ENCODE measurements at regions not wholly inside any gene's neighbourhood (a gene's known extent, or its start where the extent isn't known, plus 50 kb on each side); places are given as distances from the start of the nearest gene placed in this dataset.

DNA sequence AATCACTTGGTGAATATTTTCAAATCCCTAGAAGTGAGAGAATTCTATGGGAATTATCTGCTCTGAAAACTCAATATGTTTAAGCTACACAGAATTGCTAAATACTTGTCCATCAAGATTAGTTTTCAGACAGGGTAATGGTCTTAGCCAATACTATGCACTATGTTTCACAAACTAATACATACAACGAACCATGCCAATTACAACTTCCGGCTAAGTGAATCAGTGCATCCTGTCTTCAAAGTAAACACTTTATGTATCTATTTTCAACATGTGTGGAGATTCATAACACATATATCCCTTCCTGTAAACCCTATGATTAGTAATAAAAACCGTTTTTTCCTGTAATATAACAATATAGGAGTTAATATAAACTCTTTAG lies 181.5 kb downstream of the POSTN start:
- Mint-ChIP-seq H3K4me1 (ENCODE audit: low read depth, unreplicated experiment) (no peaks in the 10 kb centered on the region), H3K9me3 (ENCODE audit: unreplicated experiment) (no peaks in the 10 kb centered on the region), H3K4me3 (ENCODE audit: unreplicated experiment) (no peak overlapping the region), H3K27me3 (ENCODE audit: insufficient read depth, unreplicated experiment) (peaks cover 7% of the 10 kb centered on the region), H3K36me3 (ENCODE audit: insufficient read depth, unreplicated experiment) (no peaks in the 10 kb centered on the region), H3K27ac (ENCODE audit: unreplicated experiment) (no peak overlapping the region)
- H3K4me1 ChIP-seq, result no peaks in the 10 kb centered on the region
- CTCF ChIA-PET, result no interaction called here
- H3K27me3 ChIP-seq (replicated peaks; ENCODE audit: control insufficient read depth, insufficient read depth, low read length), result no peaks in the 10 kb centered on the region
- H3K4me3 ChIP-seq (ENCODE audit: low read depth, low read length), result no peak overlapping the region
- H3K9me3 ChIP-seq, result no peaks in the 10 kb centered on the region
- DNase-seq, result no peak
- TF ChIP-seq, protein P1, sequence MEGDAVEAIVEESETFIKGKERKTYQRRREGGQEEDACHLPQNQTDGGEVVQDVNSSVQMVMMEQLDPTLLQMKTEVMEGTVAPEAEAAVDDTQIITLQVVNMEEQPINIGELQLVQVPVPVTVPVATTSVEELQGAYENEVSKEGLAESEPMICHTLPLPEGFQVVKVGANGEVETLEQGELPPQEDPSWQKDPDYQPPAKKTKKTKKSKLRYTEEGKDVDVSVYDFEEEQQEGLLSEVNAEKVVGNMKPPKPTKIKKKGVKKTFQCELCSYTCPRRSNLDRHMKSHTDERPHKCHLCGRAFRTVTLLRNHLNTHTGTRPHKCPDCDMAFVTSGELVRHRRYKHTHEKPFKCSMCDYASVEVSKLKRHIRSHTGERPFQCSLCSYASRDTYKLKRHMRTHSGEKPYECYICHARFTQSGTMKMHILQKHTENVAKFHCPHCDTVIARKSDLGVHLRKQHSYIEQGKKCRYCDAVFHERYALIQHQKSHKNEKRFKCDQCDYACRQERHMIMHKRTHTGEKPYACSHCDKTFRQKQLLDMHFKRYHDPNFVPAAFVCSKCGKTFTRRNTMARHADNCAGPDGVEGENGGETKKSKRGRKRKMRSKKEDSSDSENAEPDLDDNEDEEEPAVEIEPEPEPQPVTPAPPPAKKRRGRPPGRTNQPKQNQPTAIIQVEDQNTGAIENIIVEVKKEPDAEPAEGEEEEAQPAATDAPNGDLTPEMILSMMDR (IDR thresholded peaks at IDR 0.05; ENCODE audit: insufficient read depth in 1 of 2, low read depth in 1 of 2, low read length in 1 of 2, severe bottlenecking in 1 of 2, unreplicated experiment in 1 of 2), result no peak
- no peaks in the 10 kb centered on the region for H3K36me3 ChIP-seq (ENCODE audit: control insufficient read depth, insufficient read depth, low read length)
- BruUV-seq (replicated peaks), result no TSS peak
- POLR2A ChIA-PET, result no interaction called here
- intact Hi-C loops (cut with micrococcal nuclease; ENCODE audit: unreplicated experiment), result no loop called here

DNA sequence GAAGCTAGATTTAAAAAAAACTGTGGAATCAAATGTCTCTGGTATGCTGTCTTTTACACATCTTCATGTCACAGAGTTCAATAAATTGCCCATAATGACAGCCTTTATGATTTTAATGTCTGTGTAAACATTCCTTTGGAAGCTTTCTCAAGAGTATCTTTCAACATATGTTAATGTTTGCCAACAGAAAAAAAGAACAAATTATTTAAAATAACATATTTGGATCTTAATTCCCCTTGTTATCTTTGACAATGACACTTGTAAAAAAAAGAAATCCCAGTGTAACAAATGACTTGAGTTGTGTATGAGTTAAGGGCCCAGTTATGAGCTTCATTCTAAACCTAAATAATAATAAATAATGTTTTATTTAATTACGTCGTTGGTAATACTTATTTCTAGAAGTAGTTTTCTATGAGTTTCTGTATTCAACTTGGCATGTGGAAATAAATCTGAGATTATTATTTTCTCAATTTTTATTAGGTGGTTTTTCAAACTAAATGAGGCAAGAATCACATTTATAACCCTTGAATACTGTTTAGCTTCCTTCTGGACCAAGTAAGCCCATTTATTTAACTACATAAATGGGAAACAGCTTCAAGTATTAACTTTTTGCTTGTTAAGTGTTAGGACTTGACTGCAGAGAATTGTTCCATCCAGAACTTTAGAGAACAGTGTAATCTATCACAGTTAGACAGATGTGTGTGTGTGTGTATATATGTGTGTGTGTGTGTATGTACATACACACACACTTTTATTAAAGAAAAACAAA lies 182.1 kb downstream of the POSTN start:
- H3K4me3 ChIP-seq (ENCODE audit: low read depth, low read length), result no peak overlapping the region
- no peaks in the 10 kb centered on the region for H3K9me3 Mint-ChIP-seq (ENCODE audit: unreplicated experiment)
- intact Hi-C loops (cut with micrococcal nuclease; ENCODE audit: unreplicated experiment), result no loop called here
- TF ChIP-seq, protein P1 (IDR thresholded peaks at IDR 0.05; ENCODE audit: insufficient read depth in 1 of 2, low read depth in 1 of 2, low read length in 1 of 2, severe bottlenecking in 1 of 2, unreplicated experiment in 1 of 2), result no peak
- no peak overlapping the region for H3K27ac Mint-ChIP-seq (ENCODE audit: unreplicated experiment)
- peaks cover 9% of the 10 kb centered on the region for H3K27me3 Mint-ChIP-seq (ENCODE audit: insufficient read depth, unreplicated experiment)
- no peaks in the 10 kb centered on the region for H3K9me3 ChIP-seq
- no peak for DNase-seq
- no TSS peak for BruUV-seq (replicated peaks)
- H3K36me3 ChIP-seq (ENCODE audit: control insufficient read depth, insufficient read depth, low read length), result no peaks in the 10 kb centered on the region
- H3K36me3 Mint-ChIP-seq (ENCODE audit: insufficient read depth, unreplicated experiment), result no peaks in the 10 kb centered on the region
- ChIA-PET CTCF (no interaction called here), POLR2A (no interaction called here)
- no peaks in the 10 kb centered on the region for H3K4me1 ChIP-seq
- no peaks in the 10 kb centered on the region for H3K4me1 Mint-ChIP-seq (ENCODE audit: low read depth, unreplicated experiment)
- no peak overlapping the region for H3K4me3 Mint-ChIP-seq (ENCODE audit: unreplicated experiment)
- no peaks in the 10 kb centered on the region for H3K27me3 ChIP-seq (replicated peaks; ENCODE audit: control insufficient read depth, insufficient read depth, low read length)

DNA sequence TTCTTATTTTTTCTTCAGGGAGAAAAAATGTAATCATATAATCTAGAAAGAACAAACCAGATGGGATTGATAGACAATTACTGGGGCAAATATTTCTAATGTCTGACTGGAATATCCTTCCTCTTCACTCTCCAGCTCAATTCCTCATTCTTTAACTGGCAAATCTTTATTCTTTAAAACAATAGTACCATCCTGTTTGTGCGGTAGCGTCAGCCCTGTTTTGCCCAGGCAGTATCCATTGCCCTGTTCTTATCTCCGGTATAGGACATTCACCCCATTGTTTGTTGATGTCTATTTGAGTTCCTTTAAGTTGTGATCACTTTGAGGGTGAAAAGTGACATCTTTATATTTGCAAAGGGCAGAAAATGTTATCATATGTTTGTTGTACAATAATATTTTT lies 185.4 kb downstream of the POSTN start:
- H3K27ac Mint-ChIP-seq (ENCODE audit: unreplicated experiment), result no peak overlapping the region
- DNase-seq, result no peak
- intact Hi-C loops (cut with micrococcal nuclease; ENCODE audit: unreplicated experiment), result no loop called here
- no peaks in the 10 kb centered on the region for H3K9me3 Mint-ChIP-seq (ENCODE audit: unreplicated experiment)
- H3K27me3 Mint-ChIP-seq (ENCODE audit: insufficient read depth, unreplicated experiment), result peaks cover 13% of the 10 kb centered on the region
- H3K4me1 Mint-ChIP-seq (ENCODE audit: low read depth, unreplicated experiment), result no peaks in the 10 kb centered on the region
- no peak overlapping the region for H3K4me3 ChIP-seq (ENCODE audit: low read depth, low read length)
- no peaks in the 10 kb centered on the region for H3K27me3 ChIP-seq (replicated peaks; ENCODE audit: control insufficient read depth, insufficient read depth, low read length)
- H3K36me3 Mint-ChIP-seq (ENCODE audit: insufficient read depth, unreplicated experiment), result no peaks in the 10 kb centered on the region
- BruUV-seq (replicated peaks), result no TSS peak
- H3K4me1 ChIP-seq, result no peaks in the 10 kb centered on the region
- TF ChIP-seq, protein P1 (IDR thresholded peaks at IDR 0.05; ENCODE audit: insufficient read depth in 1 of 2, low read depth in 1 of 2, low read length in 1 of 2, severe bottlenecking in 1 of 2, unreplicated experiment in 1 of 2), result no peak
- no peaks in the 10 kb centered on the region for H3K9me3 ChIP-seq
- H3K36me3 ChIP-seq (ENCODE audit: control insufficient read depth, insufficient read depth, low read length), result no peaks in the 10 kb centered on the region
- POLR2A ChIA-PET, result no interaction called here
- H3K4me3 Mint-ChIP-seq (ENCODE audit: unreplicated experiment), result no peak overlapping the region
- CTCF ChIA-PET, result no interaction called here

Data from Caco-2 (cell line).